B cell (primary cell): ENCODE measurements at regions not wholly inside any gene's neighbourhood (a gene's known extent, or its start where the extent isn't known, plus 50 kb on each side); places are given as distances from the start of the nearest gene placed in this dataset.

ENCODE experiments used
- CTCF ChIP-seq: fragments of 200-600 bp; IDR thresholded peaks from one replicate; pipeline ENCODE4 v1.8.0; 2022; ENCODE audit warnings: antibody characterized with exemption, mild to moderate bottlenecking
- EZH2 ChIP-seq: IDR thresholded peaks from 2 replicates; pipeline ENCODE4 v1.6.1; 2012; ENCODE audit warnings: borderline replicate concordance, low read depth, mild to moderate bottlenecking, moderate library complexity, low read length; ENCODE audit not compliant: insufficient read depth, poor library complexity, severe bottlenecking

- no peak for TF ChIP-seq CTCF
- TF ChIP-seq EZH2, result no peak
These were observed 155.3 kb downstream of the MEX3B start for GRCh38 chr15:81890496-81890895.
